NCI-H1930 (cell line): ENCODE measurements at regions not wholly inside any gene's neighbourhood (a gene's known extent, or its start where the extent isn't known, plus 50 kb on each side); places are given as distances from the start of the nearest gene placed in this dataset.
A peak's percentile ranks its signal among the peaks of the same experiment; 100 is the strongest.
"Not testable (repeated sequence)": the region's sequence is repeated elsewhere in the genome, so short reads cannot be mapped to it uniquely, and the experiment has no call there.

Experiments used
- DNase-seq, 2 experiments: peaks; one replicate each; lab custom pipeline; 2025; lab: John Stamatoyannopoulos, UW

DNA sequence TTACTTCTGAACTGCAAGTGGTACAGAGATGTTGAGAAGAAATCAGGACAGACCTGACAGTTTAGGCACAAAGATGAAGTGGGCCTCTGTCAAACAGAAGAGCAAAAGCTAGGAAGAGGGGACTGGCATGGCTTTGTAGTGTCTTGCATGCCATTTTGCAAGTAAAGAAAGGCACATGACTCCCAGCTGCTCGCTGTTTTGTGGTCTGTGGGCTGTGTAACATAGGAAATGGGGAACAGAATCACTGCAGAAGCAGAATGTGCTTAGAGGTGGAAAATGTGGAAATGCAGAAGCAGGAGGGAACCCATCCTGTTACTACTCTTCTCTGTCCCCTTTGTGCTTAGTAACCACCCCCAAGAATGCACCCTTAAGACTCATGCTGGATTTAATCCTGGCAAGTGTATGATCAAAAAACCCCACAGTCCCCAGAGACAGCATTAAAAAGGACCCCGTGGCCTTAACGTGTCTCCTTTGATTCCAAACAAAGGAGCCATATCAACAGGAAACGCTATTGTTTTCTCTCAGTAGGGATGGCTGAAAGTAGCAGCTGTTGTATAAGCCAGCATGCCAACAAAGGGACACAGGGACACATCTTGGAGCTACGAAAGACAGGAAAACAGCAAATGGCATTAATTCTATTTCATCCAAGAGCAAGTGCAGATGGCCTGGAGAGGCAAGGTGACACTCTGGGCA lies 177.6 kb upstream of the GLRA2 start:
- DNase-seq = peak; percentile 59 to 63

- DNase-seq = no peak
Measured at GRCh38 chrX:14347523-14347922, 181.8 kb upstream of the GLRA2 start.

- no peak for DNase-seq
Measured at GRCh38 chrX:14344172-14344940, 185.0 kb upstream of the GLRA2 start.

GRCh38 chrX:14309431-14309830 lies 219.9 kb upstream of the GLRA2 start:
- DNase-seq = no peak

DNA sequence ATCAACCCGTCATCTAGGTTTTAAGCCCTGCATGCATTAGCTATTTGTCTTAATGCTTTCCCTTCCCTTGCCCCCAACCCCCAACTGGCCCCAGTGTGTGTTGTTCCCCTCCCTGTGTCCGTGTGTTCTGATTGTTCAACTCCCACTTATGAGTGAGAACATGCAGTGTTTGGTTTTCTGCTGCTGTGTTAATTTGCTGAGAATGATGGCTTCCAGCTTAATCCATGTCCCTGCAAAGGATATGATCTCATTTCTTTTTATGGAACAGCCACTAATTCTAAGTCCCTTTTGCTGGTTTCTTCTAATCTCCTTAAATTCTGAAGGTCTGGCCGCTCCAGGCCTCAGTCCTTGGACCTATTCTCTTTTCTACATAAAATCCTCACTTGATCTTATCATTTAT lies 220.4 kb upstream of the GLRA2 start:
- DNase-seq = not testable (repeated sequence)

DNA sequence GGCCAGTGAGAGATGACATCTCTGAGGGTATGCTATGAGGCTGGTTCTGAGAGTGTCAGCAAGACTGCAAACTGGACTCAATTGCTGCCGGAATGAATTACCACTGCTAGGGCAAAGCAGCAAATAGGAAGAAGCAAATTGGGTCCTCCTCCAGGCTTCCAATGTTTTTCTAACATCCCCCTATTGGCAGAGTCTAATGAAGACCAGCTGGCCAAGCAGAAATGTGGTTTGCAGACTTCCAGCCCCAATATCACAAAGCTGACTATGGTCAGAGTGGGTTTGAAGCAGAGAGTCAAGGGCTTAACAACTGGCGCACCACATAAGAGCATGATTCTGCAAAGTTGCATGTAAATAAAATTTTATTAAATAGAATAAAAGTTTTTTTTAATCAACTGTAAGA lies 225.4 kb upstream of the GLRA2 start:
- no peak for DNase-seq

DNA sequence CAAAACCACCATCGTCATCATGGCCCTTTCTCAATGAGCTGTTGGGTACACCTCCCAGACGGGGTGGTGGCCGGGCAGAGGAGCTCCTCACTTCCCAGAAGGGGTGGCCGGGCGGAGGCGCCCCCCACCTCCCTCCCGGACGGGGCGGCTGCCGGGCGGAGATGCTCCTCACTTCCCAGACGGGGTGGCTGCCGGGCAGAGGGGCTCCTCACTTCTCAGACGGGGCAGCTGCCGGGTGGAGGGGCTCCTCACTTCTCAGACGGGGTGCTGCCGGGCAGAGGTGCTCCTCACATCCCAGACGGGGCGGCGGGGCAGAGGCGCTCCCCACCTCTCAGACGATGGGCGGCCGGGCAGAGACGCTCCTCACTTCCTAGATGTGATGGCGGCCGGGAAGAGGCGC lies 226.8 kb upstream of the GLRA2 start:
- not testable (repeated sequence) for DNase-seq

- no peak for DNase-seq
Measured at GRCh38 chrX:14300376-14300775, 229.0 kb upstream of the GLRA2 start.

- DNase-seq = no peak
Measured at GRCh38 chrX:14295426-14295825, 233.9 kb upstream of the GLRA2 start.

GRCh38 chrX:14291666-14292500 lies 237.5 kb upstream of the GLRA2 start:
- DNase-seq = no peak

GRCh38 chrX:14290335-14290734 lies 239.0 kb upstream of the GLRA2 start:
- DNase-seq = no peak

DNA sequence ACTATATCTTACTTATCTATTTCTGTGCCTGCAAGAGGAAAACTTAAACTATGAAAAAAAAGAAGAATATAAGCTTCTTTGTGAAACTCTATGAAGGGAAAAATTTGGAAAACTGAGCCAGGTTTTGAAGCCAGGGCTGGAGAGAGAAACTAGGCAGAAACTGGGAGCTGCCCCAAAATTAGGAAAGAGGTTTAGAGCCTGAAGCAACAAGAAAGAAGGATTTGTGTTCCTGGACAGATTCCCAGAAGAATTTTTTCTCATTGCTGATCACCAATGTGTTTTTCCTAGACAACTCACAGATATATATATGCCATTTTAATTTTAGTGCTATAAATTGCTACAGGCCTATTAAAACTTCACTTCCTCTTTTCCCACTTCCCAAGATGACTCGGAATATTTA lies 245.0 kb upstream of the GEMIN8 start:
- DNase-seq = no peak

DNA sequence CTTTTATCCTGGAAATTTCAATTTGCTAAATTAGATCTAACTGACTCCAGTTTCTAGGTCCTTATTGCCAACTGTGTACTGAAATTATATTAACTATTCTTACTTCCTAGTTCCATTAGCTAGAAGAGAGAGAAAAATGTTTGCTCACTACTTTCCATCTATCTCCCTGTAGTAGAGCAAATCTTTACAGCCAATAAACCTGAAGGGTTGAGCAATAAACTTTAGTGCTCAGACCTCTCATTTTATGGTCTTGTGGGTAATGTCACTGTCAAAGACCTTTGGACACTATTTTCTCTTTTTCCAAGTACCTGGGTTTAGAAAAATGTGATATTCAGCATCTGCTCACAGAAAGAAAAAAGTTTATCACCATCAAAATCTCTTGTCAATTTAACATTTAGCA lies 237.5 kb upstream of the GEMIN8 start:
- no peak for DNase-seq

DNA sequence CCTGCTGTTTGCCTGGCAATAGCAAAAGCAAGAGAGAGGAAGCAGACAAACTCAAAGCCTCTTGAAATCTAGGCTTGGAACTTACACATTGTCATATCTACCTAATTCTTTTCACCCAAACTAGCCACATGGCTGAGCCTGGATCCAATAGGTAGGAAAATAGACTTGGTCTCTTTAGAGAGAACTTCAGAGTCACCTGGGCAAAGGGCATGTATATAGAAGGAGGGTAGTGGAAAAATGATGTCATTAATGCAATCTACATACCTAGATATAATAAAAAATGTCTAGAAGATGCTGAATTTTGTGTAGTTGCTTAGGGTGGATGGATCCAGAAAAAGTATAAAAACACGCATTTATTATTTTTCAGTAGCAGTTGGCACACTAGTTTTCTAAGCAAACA lies 237.0 kb upstream of the GEMIN8 start:
- DNase-seq = no peak

- no peak for DNase-seq
Measured at GRCh38 chrX:14243823-14244222, 214.1 kb upstream of the GEMIN8 start.

GRCh38 chrX:14235004-14235403 lies 205.3 kb upstream of the GEMIN8 start:
- DNase-seq = no peak

GRCh38 chrX:14232688-14233087 lies 203.0 kb upstream of the GEMIN8 start:
- DNase-seq = no peak

- DNase-seq = no peak
Measured at GRCh38 chrX:14228611-14229010, 198.9 kb upstream of the GEMIN8 start.

- no peak for DNase-seq
Measured at GRCh38 chrX:14220386-14220944, 190.8 kb upstream of the GEMIN8 start.

DNA sequence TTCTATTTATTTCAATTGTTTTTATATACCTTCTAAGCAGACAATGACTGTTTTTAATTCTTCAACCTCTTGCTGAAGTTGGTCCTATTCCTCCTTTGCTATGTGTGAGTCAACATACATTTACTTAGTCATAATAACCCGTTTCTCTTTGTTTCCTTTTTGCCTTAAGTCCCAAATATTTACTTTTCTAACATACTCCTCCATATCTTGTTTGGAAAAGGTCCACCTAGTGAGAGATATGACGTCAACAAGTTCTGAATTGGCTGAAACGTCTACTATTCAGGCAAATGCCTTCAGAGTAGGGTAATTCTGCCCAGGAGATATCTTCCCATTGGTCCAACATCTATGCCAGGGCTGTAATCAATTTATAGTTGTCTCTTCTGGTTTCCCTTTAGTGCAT lies 179.3 kb upstream of the GEMIN8 start:
- no peak for DNase-seq

DNA sequence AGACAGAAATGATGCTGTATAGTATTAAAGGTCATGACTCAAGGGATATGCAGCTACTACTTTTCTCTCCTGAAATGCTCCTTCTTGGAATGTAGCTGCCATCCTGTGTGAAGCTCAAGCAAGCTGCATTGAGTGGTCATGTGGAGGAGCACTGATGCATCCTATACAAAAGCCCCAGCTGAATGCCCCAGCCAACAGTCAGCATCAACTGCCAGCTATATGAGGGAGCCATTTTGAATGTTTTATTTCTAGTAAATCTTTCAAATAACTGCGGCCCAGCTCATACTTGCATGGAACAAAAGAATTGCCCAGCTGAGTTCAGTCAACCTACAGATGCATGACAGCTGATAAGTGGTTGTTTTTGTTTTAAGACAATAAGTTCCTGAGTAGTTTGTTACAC lies 165.0 kb upstream of the GEMIN8 start:
- DNase-seq = no peak

- no peak for DNase-seq
Measured at GRCh38 chrX:14193547-14193946, 163.9 kb upstream of the GEMIN8 start.

GRCh38 chrX:14173873-14174272 lies 144.2 kb upstream of the GEMIN8 start:
- DNase-seq = no peak
